ENCODE measurements at regions not wholly inside any gene's neighbourhood (a gene's known extent, or its start where the extent isn't known, plus 50 kb on each side); places are given as distances from the start of the nearest gene placed in this dataset.
"Not testable (repeated sequence)": the region's sequence is repeated elsewhere in the genome, so short reads cannot be mapped to it uniquely, and the experiment has no call there.

- no peak for DNase-seq
Observed at GRCh38 chr3:11898611-11899325, 52.1 kb upstream of the TAMM41 start.

- not testable (repeated sequence) for DNase-seq
Observed at GRCh38 chr3:11899389-11899788, 52.7 kb upstream of the TAMM41 start.

GRCh38 chr3:11899826-11900225 lies 53.1 kb upstream of the TAMM41 start:
- DNase-seq, result no peak

- DNase-seq, result no peak
Observed at GRCh38 chr3:11900824-11901223, 54.1 kb upstream of the TAMM41 start.

- no peak for DNase-seq
Observed at GRCh38 chr3:11901286-11901875, 54.7 kb upstream of the TAMM41 start.

DNA sequence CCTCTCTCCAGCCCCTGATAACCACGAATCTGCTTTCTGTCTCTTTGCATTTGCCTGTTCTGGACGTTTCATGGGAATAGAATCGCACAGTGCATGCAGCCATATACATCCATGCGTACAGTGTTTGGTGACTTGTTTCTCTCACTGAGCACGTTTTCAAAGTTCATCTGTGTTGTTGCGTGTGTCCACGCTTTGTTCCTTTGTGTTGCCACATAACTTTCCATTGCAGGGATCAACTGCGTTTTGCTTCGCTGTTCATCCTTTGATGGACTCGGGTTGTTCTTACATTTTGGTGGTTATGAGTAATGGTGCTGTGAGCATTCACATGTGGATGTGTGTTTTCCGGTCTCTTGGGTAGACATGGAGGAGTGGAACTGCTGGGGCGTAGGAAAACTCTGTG lies 56.4 kb upstream of the TAMM41 start:
- DNase-seq, result no peak

- DNase-seq, result no peak
Observed at GRCh38 chr3:11903447-11903846, 56.8 kb upstream of the TAMM41 start.

GRCh38 chr3:11904157-11904556 lies 57.5 kb upstream of the TAMM41 start:
- no peak for DNase-seq

GRCh38 chr3:11906407-11906806 lies 59.7 kb upstream of the TAMM41 start:
- no peak for DNase-seq

- no peak for DNase-seq
Observed at GRCh38 chr3:11907667-11908660, 61.3 kb upstream of the TAMM41 start.

DNA sequence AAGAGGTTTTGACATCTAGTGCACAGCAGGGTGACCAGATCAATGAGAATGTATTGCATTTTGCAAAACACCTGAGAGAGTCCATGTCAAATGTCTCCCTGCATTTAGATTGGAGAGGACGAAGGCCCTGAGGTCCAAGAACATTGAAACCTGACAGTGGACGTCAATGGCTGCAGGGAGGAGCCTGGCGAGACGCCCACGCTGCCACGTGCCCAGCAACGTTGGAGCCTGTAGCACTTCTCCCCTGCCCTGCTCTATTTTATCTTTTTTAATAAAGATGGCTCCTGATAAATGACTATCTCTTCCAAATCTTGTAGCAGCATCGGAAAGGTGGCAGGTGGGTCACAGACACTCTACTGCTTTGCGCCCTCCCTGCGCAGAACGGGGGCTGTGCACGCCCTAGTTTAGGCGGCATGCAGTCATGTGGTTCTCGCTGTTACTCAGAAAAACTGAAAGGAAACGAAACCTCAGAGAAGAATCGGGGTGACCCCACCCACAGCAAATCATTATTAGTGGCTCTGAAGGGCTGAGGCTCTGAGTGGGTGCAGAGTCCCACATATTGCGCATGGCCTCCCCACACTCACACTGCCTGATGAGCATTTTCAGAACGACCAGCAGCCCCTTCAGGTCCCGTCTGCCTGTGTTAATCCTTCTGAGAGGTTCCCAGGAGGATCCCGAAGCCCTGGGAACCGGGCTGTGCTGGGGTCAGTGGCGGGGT lies 62.5 kb upstream of the TAMM41 start:
- no peak for DNase-seq

DNA sequence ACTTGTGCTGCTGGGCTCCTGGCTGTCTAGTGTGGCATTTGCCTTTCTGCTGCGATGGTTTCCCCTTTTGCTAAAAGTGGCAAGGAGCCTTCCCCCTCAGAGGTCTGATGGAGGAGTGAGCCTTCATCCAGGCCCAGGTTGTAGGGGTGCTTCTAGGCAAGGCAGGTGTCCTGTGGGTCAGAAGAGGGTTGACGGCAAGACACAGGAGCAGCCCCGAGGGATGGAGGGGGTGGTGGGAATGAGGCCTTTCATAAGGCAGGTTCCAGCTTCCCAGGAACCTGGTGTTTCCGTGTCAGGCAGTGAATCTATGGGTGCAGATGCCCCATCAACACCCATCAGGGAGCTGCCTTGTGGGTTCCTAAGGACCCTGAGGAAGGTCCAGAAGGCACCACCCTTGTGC lies 63.0 kb upstream of the TAMM41 start:
- DNase-seq, result no peak

GRCh38 chr3:11910216-11910930 lies 63.7 kb upstream of the TAMM41 start:
- not testable (repeated sequence) for DNase-seq

DNA sequence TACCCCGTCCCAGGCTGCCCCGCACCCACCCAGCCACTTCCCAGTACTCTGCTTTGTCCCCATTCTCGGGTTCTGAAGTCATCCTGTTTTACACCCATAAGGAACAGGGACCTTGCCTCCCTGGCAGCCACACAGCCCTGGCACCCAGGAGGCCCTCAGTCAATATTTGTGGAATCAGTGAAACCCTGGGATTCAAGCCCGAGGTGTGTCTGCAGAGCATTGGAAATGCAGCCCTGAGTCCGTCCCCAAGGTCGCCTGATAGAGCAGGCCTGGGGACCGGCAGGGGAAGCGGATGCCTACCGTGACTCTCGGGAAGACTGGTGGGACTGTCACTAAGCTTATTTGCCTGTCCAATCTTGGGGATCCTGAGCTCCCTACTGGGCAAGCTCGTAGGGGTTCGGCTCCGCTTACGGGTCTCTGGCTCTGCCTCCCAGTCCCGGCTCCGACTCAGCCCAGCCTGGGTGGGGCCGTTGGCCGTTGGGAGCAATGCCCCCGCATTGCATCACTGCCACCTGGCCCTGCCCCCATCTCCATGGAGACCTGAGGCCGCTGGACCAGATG lies 64.4 kb upstream of the TAMM41 start:
- no peak for DNase-seq

DNA sequence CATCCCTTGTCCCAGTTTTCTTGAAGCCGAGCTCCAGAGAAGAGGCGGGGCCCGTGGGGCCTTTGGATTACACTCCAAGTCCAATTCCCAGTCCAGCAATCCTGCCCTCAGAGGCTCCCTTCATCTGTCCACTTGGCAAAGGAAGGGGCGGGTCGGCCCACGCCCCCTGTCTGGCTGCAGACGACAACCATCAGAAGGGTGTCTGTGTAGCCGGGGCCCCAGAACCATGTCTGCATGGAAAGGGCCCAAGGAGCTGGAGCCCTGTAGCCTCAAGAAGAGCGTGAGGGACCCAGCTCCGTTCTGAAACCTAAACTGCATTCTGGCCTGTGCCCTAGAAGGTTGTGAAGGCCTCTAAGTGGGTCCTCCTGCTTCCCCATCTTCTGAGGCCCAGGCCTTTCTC lies 65.2 kb upstream of the TAMM41 start:
- not testable (repeated sequence) for DNase-seq

DNA sequence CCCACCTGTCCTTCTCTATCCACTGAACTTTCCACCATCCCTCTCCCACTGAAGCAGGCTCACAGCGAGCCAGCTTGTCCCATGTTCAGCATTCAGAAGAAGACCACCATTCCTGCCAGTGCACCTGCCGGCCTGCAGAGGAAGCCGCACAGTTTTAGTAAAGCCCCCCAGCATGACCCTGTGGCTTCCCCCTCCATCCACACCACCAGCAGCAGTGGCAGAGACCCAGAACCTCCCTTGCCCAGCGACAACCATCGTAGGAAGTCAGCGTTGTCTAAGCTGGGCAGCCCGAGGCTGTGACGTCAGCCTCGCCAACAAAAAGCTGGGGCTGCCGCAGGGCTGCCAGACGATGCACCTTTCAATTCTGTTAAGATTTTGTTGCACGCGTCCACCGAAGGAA lies 66.6 kb upstream of the TAMM41 start:
- no peak for DNase-seq

DNA sequence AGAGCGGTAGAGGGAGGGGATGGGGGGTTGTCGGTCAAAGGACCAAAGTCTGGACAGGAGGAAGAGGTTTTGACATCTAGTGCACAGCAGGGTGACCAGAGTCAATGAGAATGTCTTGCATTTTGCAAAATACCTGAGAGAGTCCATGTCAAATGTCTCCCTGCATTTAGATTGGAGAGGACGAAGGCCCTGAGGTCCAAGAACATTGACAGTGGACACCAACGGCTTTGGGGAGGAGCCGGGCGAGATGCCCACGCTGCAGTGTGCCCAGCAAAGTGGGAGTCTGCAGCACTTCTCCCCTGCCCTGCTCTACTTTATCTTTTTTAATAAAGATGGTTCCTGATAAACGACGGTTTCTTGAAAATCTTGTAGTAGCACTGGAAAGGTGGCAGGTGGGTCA lies 67.4 kb upstream of the TAMM41 start:
- no peak for DNase-seq

DNA sequence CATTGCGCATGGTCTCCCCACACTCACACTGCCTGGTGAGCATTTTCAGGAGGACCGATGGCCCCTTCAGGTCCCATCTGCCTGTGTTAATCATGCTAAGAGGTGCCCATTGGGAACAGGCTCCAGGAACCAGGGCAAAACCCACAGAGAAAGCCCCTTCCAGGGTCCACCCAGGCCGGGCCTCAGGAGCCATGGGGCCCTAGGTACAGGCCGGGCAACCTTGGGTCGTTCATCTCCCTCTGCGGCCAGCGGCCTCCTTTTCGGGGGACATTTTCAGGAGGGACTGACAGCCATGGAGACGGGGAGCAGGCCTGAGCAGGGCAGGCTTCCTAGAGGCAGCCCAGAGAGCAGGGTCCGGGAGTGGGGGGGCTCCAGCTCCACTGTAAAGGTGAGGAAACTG lies 68.0 kb upstream of the TAMM41 start:
- DNase-seq, result no peak

GRCh38 chr3:11915621-11916424 lies 69.1 kb upstream of the TAMM41 start:
- DNase-seq, result no peak

GRCh38 chr3:11916425-11916762 lies 69.7 kb upstream of the TAMM41 start:
- not testable (repeated sequence) for DNase-seq

GRCh38 chr3:11917051-11917450 lies 70.4 kb upstream of the TAMM41 start:
- no peak for DNase-seq
